ENCODE measurements at regions not wholly inside any gene's neighbourhood (a gene's known extent, or its start where the extent isn't known, plus 50 kb on each side); places are given as distances from the start of the nearest gene placed in this dataset.

GRCh38 chr15:60081976-60082375, 77.9 kb downstream of the FOXB1 start:
- TF ChIP-seq ZNF384 (IDR thresholded peaks at IDR 0.05) (no peak), TARDBP (IDR thresholded peaks at IDR 0.05) (no peak), SP1 (IDR thresholded peaks at IDR 0.05) (no peak), ARNT (IDR thresholded peaks at IDR 0.05) (no peak), BHLHE40 (IDR thresholded peaks at IDR 0.05; ENCODE audit: borderline replicate concordance) (no peak), FOXM1 (IDR thresholded peaks at IDR 0.05; ENCODE audit: borderline replicate concordance) (no peak), ELF4 (IDR thresholded peaks at IDR 0.05) (no peak), HDGF (IDR thresholded peaks at IDR 0.05; ENCODE audit: borderline replicate concordance) (no peak), FOXK2 (IDR thresholded peaks at IDR 0.05) (no peak), SUZ12 (IDR thresholded peaks at IDR 0.05) (no peak)
- TF ChIP-seq, protein P1, sequence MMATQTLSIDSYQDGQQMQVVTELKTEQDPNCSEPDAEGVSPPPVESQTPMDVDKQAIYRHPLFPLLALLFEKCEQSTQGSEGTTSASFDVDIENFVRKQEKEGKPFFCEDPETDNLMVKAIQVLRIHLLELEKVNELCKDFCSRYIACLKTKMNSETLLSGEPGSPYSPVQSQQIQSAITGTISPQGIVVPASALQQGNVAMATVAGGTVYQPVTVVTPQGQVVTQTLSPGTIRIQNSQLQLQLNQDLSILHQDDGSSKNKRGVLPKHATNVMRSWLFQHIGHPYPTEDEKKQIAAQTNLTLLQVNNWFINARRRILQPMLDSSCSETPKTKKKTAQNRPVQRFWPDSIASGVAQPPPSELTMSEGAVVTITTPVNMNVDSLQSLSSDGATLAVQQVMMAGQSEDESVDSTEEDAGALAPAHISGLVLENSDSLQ (IDR thresholded peaks at IDR 0.05), result no peak
